Neutrophil (primary cell): ENCODE measurements at regions not wholly inside any gene's neighbourhood (a gene's known extent, or its start where the extent isn't known, plus 50 kb on each side); places are given as distances from the start of the nearest gene placed in this dataset.

ENCODE experiments used
- H3K27ac ChIP-seq: fragments of 200-600 bp; sonication (generic); 2 replicates; pipeline ENCODE4 v1.5.1; 2016; ENCODE audit warnings: mild to moderate bottlenecking, moderate library complexity
- H3K27me3 ChIP-seq: fragments of 200-600 bp; sonication (generic); 2 replicates; pipeline ENCODE4 v1.6.0; 2016; ENCODE audit warnings: mild to moderate bottlenecking
- H3K36me3 ChIP-seq: fragments of 200-600 bp; sonication (generic); 2 replicates; pipeline ENCODE4 v1.5.1; 2017
- H3K4me1 ChIP-seq, 2 experiments: fragments of 200-600 bp in 1 of 2; sonication (generic) in 1 of 2; 1 replicate in 1 of 2; 2 replicates in 1 of 2; pipeline versions ENCODE4 v1.5.1 to v1.6.1; 2013 to 2016; ENCODE audit warnings: low read depth in 1 of 2, low read length in 1 of 2, mild to moderate bottlenecking in 1 of 2, moderate library complexity in 1 of 2; ENCODE audit not compliant: control insufficient read depth in 1 of 2, insufficient read depth in 1 of 2
- H3K4me3 ChIP-seq, 2 experiments: fragments of 200-600 bp in 1 of 2; sonication (generic) in 1 of 2; 1 replicate in 1 of 2; 2 replicates in 1 of 2; pipeline ENCODE4 v1.5.1; 2013 to 2016; ENCODE audit warnings: low read depth in 1 of 2, low read length in 1 of 2, mild to moderate bottlenecking in 1 of 2, moderate library complexity in 1 of 2
- H3K9me3 ChIP-seq: fragments of 200-600 bp; sonication (generic); 2 replicates; pipeline ENCODE4 v1.5.1; 2016
- TF ChIP-seq, protein P1 (sequence below): fragments of 200-600 bp; sonication (generic); IDR thresholded peaks from 2 replicates; pipeline ENCODE4 v1.5.1; 2016; ENCODE audit warnings: antibody characterized with exemption

DNA sequence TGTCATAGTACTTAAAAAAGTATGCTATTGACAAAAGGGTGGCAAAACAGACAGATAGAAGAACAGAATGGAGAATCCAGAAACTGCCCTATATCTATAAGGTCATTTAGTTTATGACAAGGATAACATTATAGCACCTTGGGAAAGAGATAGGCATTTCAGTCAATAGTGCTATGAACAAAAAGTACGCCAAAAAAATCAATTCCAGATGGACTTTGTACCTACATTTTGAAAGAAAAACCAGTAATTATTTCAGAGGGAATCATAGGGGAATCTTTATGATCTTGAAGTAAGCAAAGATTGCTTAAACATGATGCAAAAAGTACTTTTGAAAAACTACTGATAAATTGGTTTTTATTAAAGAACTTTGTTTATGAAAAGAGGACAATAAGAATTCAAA, 59.9 kb upstream of the SETBP1 start:
- TF ChIP-seq, protein P1, sequence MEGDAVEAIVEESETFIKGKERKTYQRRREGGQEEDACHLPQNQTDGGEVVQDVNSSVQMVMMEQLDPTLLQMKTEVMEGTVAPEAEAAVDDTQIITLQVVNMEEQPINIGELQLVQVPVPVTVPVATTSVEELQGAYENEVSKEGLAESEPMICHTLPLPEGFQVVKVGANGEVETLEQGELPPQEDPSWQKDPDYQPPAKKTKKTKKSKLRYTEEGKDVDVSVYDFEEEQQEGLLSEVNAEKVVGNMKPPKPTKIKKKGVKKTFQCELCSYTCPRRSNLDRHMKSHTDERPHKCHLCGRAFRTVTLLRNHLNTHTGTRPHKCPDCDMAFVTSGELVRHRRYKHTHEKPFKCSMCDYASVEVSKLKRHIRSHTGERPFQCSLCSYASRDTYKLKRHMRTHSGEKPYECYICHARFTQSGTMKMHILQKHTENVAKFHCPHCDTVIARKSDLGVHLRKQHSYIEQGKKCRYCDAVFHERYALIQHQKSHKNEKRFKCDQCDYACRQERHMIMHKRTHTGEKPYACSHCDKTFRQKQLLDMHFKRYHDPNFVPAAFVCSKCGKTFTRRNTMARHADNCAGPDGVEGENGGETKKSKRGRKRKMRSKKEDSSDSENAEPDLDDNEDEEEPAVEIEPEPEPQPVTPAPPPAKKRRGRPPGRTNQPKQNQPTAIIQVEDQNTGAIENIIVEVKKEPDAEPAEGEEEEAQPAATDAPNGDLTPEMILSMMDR = no peak
- no peaks in the 10 kb centered on the region for H3K9me3 ChIP-seq
- H3K36me3 ChIP-seq = no peaks in the 10 kb centered on the region
- no peaks in the 10 kb centered on the region for H3K27me3 ChIP-seq
- H3K4me1 ChIP-seq = no peaks in the 10 kb centered on the region
- no peak overlapping the region for H3K4me3 ChIP-seq
- no peak overlapping the region for H3K27ac ChIP-seq

GRCh38 chr18:44624052-44624451, 56.6 kb upstream of the SETBP1 start:
- Histone ChIP-seq H3K4me1 (no peaks in the 10 kb centered on the region), H3K27ac (no peak overlapping the region), H3K9me3 (no peaks in the 10 kb centered on the region), H3K4me3 (no peak overlapping the region), H3K36me3 (no peaks in the 10 kb centered on the region), H3K27me3 (no peaks in the 10 kb centered on the region)
- TF ChIP-seq, protein P1 = no peak

- TF ChIP-seq, protein P1 = no peak
- H3K4me3 ChIP-seq = no peak overlapping the region
- H3K9me3 ChIP-seq = no peaks in the 10 kb centered on the region
- no peaks in the 10 kb centered on the region for H3K27me3 ChIP-seq
- H3K36me3 ChIP-seq = no peaks in the 10 kb centered on the region
- no peaks in the 10 kb centered on the region for H3K4me1 ChIP-seq
- no peak overlapping the region for H3K27ac ChIP-seq
These were observed 55.3 kb upstream of the SETBP1 start for GRCh38 chr18:44625386-44625785.

GRCh38 chr18:44626236-44626635, 54.5 kb upstream of the SETBP1 start:
- H3K27me3 ChIP-seq = no peaks in the 10 kb centered on the region
- H3K36me3 ChIP-seq = no peaks in the 10 kb centered on the region
- TF ChIP-seq, protein P1 = no peak
- no peak overlapping the region for H3K4me3 ChIP-seq
- H3K9me3 ChIP-seq = no peaks in the 10 kb centered on the region
- no peaks in the 10 kb centered on the region for H3K4me1 ChIP-seq
- H3K27ac ChIP-seq = no peak overlapping the region

GRCh38 chr18:44626807-44627206, 53.9 kb upstream of the SETBP1 start:
- H3K27ac ChIP-seq = no peak overlapping the region
- no peaks in the 10 kb centered on the region for H3K4me1 ChIP-seq
- H3K4me3 ChIP-seq = no peak overlapping the region
- TF ChIP-seq, protein P1 = no peak
- H3K9me3 ChIP-seq = no peaks in the 10 kb centered on the region
- no peaks in the 10 kb centered on the region for H3K36me3 ChIP-seq
- no peaks in the 10 kb centered on the region for H3K27me3 ChIP-seq

GRCh38 chr18:44627280-44627679, 53.4 kb upstream of the SETBP1 start:
- Histone ChIP-seq H3K27ac (no peak overlapping the region), H3K4me3 (no peak overlapping the region), H3K36me3 (no peaks in the 10 kb centered on the region), H3K4me1 (no peaks in the 10 kb centered on the region), H3K27me3 (no peaks in the 10 kb centered on the region), H3K9me3 (no peaks in the 10 kb centered on the region)
- TF ChIP-seq, protein P1 = no peak
